ENCODE measurements at regions not wholly inside any gene's neighbourhood (a gene's known extent, or its start where the extent isn't known, plus 50 kb on each side); places are given as distances from the start of the nearest gene placed in this dataset.

DNA sequence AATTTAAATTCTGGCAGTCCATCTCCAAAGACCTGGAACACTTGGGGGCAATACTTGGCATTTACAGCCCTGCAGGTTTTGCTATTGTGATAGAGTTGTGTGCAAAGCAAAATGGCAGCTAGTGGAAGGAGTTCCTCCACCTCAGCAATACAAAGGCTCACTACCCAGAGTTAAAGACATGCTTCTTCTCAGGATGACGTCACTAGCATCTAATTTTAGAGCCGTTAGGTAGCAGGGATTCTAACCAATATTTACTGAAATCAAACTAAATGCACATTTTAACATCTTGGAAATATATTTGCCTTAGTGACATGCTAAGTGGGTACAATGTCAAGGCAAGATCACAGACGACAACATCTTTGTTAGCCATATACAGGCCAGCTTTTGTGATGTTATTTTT is 261.6 kb downstream of the MAN2A1 start:
- Histone ChIP-seq H3K4me3 (ENCODE audit: low read depth, low read length) (no peak overlapping the region), H3K27me3 (replicated peaks) (no peaks in the 10 kb centered on the region), H3K27ac (no peak overlapping the region), H3K36me3 (replicated peaks) (no peaks in the 10 kb centered on the region)
- TF ChIP-seq, protein P1, sequence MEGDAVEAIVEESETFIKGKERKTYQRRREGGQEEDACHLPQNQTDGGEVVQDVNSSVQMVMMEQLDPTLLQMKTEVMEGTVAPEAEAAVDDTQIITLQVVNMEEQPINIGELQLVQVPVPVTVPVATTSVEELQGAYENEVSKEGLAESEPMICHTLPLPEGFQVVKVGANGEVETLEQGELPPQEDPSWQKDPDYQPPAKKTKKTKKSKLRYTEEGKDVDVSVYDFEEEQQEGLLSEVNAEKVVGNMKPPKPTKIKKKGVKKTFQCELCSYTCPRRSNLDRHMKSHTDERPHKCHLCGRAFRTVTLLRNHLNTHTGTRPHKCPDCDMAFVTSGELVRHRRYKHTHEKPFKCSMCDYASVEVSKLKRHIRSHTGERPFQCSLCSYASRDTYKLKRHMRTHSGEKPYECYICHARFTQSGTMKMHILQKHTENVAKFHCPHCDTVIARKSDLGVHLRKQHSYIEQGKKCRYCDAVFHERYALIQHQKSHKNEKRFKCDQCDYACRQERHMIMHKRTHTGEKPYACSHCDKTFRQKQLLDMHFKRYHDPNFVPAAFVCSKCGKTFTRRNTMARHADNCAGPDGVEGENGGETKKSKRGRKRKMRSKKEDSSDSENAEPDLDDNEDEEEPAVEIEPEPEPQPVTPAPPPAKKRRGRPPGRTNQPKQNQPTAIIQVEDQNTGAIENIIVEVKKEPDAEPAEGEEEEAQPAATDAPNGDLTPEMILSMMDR (IDR thresholded peaks at IDR 0.05; ENCODE audit: low read depth, low read length, missing control alignments) = no peak
- no peak for DNase-seq
- in situ Hi-C loops (cut with HindIII; ENCODE audit: low pct_ligation_motif_present, low sequenced_read_pairs) = no loop called here

DNA sequence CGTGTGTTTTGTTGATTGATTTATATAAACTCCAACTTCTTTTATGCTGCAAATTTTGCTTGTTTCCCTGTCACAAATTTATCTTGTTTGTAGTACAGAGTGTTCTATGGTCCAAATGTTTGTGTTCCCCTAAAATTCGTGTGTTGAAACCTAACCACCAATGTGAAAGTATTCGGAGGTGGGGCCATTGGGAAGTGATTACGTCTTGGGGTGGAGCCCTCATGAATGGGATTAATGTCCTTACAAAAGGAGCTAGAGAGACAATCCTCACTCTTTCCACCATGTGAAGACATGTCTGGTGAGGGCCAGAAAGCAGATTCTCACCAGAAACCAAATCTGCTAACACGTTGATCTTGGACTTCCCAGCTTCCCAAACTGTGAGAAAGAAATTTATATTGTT is 262.0 kb downstream of the MAN2A1 start:
- TF ChIP-seq, protein P1 (IDR thresholded peaks at IDR 0.05; ENCODE audit: low read depth, low read length, missing control alignments) = no peak
- no peak overlapping the region for H3K27ac ChIP-seq
- in situ Hi-C loops (cut with HindIII; ENCODE audit: low pct_ligation_motif_present, low sequenced_read_pairs) = no loop called here

DNA sequence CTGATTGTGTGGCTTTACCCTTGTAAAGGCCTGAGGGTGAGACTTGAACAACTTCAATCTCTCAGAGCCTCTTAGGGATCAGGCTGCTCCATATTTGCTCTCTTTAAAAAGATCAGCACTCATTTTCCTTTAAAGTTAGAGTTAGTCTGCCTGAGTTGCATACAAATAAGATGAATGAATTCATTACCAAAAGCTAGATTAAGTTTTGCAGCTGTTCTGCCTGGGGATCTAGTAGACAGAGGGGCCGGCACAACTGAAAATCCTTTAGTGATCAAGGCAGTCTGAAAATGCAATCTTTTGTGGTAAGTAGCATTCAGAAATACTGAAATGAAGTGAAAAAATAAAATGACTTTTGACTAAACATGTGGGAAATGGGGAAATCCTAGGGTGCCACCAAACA is 264.0 kb downstream of the MAN2A1 start:
- H3K27me3 ChIP-seq (replicated peaks) = no peaks in the 10 kb centered on the region
- TF ChIP-seq, protein P1 (IDR thresholded peaks at IDR 0.05; ENCODE audit: low read depth, low read length, missing control alignments) = no peak

More for the DNA sequence above, 262.0 kb downstream of the MAN2A1 start:
- no peaks in the 10 kb centered on the region for H3K27me3 ChIP-seq (replicated peaks)
- H3K4me3 ChIP-seq (ENCODE audit: low read depth, low read length) = no peak overlapping the region
- no peak for DNase-seq
- H3K36me3 ChIP-seq (replicated peaks) = no peaks in the 10 kb centered on the region

GRCh38 chr5:109956884-109957283 is 267.2 kb downstream of the MAN2A1 start:
- Histone ChIP-seq H3K27me3 (replicated peaks) (no peaks in the 10 kb centered on the region), H3K36me3 (replicated peaks) (no peaks in the 10 kb centered on the region), H3K4me3 (ENCODE audit: low read depth, low read length) (no peak overlapping the region), H3K27ac (no peak overlapping the region)
- DNase-seq = no peak
- TF ChIP-seq, protein P1 (IDR thresholded peaks at IDR 0.05; ENCODE audit: low read depth, low read length, missing control alignments) = no peak
- in situ Hi-C loops (cut with HindIII; ENCODE audit: low pct_ligation_motif_present, low sequenced_read_pairs) = no loop called here

More for the DNA sequence above, 264.0 kb downstream of the MAN2A1 start:
- in situ Hi-C loops (cut with HindIII; ENCODE audit: low pct_ligation_motif_present, low sequenced_read_pairs) = no loop called here
- no peak for DNase-seq
- no peak overlapping the region for H3K27ac ChIP-seq
- no peak overlapping the region for H3K4me3 ChIP-seq (ENCODE audit: low read depth, low read length)
- no peaks in the 10 kb centered on the region for H3K36me3 ChIP-seq (replicated peaks)

DNA sequence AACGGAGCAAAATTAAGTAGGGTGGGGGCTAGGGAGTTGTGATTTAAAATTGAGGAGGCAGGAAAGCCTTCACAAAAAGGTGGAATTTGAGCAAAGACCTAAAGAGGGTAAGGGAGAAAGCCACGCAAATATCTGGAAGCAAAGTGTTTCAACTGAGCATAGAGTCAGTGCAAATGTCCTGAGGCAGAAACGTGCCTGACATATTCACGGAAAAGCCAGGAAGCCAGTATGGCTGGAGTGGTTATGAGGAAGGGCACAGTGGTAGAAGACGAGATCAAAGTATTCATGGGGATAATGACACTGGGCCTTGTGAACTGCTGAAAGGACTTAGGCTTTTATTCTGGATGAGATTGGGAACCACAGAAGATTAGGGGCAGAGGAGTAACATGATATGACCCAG is 268.4 kb downstream of the MAN2A1 start:
- DNase-seq = no peak
- Histone ChIP-seq H3K27ac (no peak overlapping the region), H3K4me3 (ENCODE audit: low read depth, low read length) (no peak overlapping the region), H3K27me3 (replicated peaks) (no peaks in the 10 kb centered on the region), H3K36me3 (replicated peaks) (no peaks in the 10 kb centered on the region)
- TF ChIP-seq, protein P1 (IDR thresholded peaks at IDR 0.05; ENCODE audit: low read depth, low read length, missing control alignments) = no peak
- in situ Hi-C loops (cut with HindIII; ENCODE audit: low pct_ligation_motif_present, low sequenced_read_pairs) = no loop called here

DNA sequence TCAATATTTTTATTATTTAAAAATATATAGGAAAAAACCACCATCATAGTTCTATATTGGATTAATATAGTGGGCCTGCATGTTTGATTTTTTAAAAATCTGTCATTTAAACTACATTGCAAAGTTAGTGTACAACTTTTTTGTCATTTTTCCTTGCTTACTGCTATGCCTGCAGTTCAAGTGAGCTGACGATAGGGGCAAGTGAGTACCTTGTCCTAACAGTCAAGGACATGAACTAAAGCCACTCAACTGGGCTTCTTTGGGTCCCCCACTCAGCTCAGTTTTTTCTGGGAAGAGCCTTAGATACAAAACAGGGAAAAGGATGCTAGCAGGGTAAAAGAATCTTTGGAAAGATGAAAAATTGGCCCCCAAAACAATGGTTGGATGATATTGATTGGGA is 269.9 kb downstream of the MAN2A1 start:
- in situ Hi-C loops (cut with HindIII; ENCODE audit: low pct_ligation_motif_present, low sequenced_read_pairs) = no loop called here
- H3K4me3 ChIP-seq (ENCODE audit: low read depth, low read length) = no peak overlapping the region
- TF ChIP-seq, protein P1 (IDR thresholded peaks at IDR 0.05; ENCODE audit: low read depth, low read length, missing control alignments) = peak; percentile 46
- H3K27me3 ChIP-seq (replicated peaks) = no peaks in the 10 kb centered on the region
- no peak for DNase-seq
- H3K36me3 ChIP-seq (replicated peaks) = no peaks in the 10 kb centered on the region
- no peak overlapping the region for H3K27ac ChIP-seq

Measured in brain microvascular endothelial cell (primary cell).